ENCODE measurements at regions not wholly inside any gene's neighbourhood (a gene's known extent, or its start where the extent isn't known, plus 50 kb on each side); places are given as distances from the start of the nearest gene placed in this dataset.
A peak's percentile ranks its signal among the peaks of the same experiment; 100 is the strongest.

- WGBS, result 82% methylated on average over 2 of the region's 2 CpGs
- intact Hi-C loops (cut with DNase I), result no loop called here
These were observed 584.9 kb upstream of the PBX1 start for GRCh38 chr1:163974120-163974519.

GRCh38 chr1:163980394-163980793 lies 578.6 kb upstream of the PBX1 start:
- 42% methylated on average over 1 of the region's 1 CpG for WGBS
- no peak overlapping the region for H3K27ac ChIP-seq
- H3K27me3 ChIP-seq (replicated peaks; ENCODE audit: insufficient read depth), result no peaks in the 10 kb centered on the region
- no peak overlapping the region for H3K4me3 ChIP-seq
- TF ChIP-seq POLR2A (IDR thresholded peaks at IDR 0.05) (no peak), POLR2AphosphoS5 (IDR thresholded peaks at IDR 0.05) (no peak), CTCF (IDR thresholded peaks at IDR 0.05) (no peak)
- no peak for DNase-seq (ENCODE audit: low spot score)
- H3K4me1 ChIP-seq (replicated peaks), result no peaks in the 10 kb centered on the region
- intact Hi-C loops (cut with DNase I), result no loop called here
- no peaks in the 10 kb centered on the region for H3K9me3 ChIP-seq
- H3K36me3 ChIP-seq, result no peaks in the 10 kb centered on the region

More at GRCh38 chr1:163974120-163974519, 584.9 kb upstream of the PBX1 start:
- Histone ChIP-seq H3K36me3 (no peaks in the 10 kb centered on the region), H3K4me3 (no peak overlapping the region), H3K9me3 (no peaks in the 10 kb centered on the region), H3K27ac (no peak overlapping the region), H3K4me1 (replicated peaks) (no peaks in the 10 kb centered on the region), H3K27me3 (replicated peaks; ENCODE audit: insufficient read depth) (no peaks in the 10 kb centered on the region)
- TF ChIP-seq CTCF (IDR thresholded peaks at IDR 0.05) (no peak), POLR2AphosphoS5 (IDR thresholded peaks at IDR 0.05) (no peak), POLR2A (IDR thresholded peaks at IDR 0.05) (no peak)
- DNase-seq (ENCODE audit: low spot score), result no peak

GRCh38 chr1:163981500-163982030 lies 577.4 kb upstream of the PBX1 start:
- Histone ChIP-seq H3K27ac (no peak overlapping the region), H3K4me3 (no peak overlapping the region), H3K36me3 (no peaks in the 10 kb centered on the region), H3K9me3 (no peaks in the 10 kb centered on the region), H3K27me3 (replicated peaks; ENCODE audit: insufficient read depth) (no peaks in the 10 kb centered on the region), H3K4me1 (replicated peaks) (no peaks in the 10 kb centered on the region)
- 53% methylated on average over 2 of the region's 2 CpGs for WGBS
- no peak for DNase-seq (ENCODE audit: low spot score)
- no peak for TF ChIP-seq POLR2AphosphoS5 (IDR thresholded peaks at IDR 0.05)
- TF ChIP-seq POLR2A (IDR thresholded peaks at IDR 0.05), result no peak
- no peak for TF ChIP-seq CTCF (IDR thresholded peaks at IDR 0.05)
- intact Hi-C loops (cut with DNase I), result no loop called here

DNA sequence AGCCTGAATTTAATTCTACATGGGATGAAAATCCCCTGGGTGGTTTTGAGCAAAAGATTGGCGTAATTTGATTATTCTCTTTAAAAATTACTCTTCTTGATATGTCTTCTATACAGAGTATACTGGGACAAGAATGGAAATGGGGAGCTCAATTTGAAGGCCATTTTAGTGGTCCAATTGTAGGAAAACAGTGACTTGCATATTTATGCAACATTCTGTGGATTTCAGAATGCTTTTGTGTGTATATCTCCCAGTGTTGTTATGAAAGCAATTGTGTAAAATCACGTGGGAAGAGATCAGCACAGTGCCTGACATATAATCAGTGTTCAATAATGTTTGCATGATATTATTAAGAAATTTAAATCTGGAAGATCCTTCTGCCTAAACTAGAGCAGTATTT lies 575.9 kb upstream of the PBX1 start:
- intact Hi-C loops (cut with DNase I), result no loop called here
- no peak for TF ChIP-seq POLR2AphosphoS5 (IDR thresholded peaks at IDR 0.05)
- TF ChIP-seq CTCF (IDR thresholded peaks at IDR 0.05), result no peak
- no peak for TF ChIP-seq POLR2A (IDR thresholded peaks at IDR 0.05)
- DNase-seq (ENCODE audit: low spot score), result no peak
- H3K9me3 ChIP-seq, result no peaks in the 10 kb centered on the region
- no peak overlapping the region for H3K27ac ChIP-seq
- no peaks in the 10 kb centered on the region for H3K27me3 ChIP-seq (replicated peaks; ENCODE audit: insufficient read depth)
- no peak overlapping the region for H3K4me3 ChIP-seq
- WGBS, result 87% methylated on average over 2 of the region's 2 CpGs
- H3K4me1 ChIP-seq (replicated peaks), result no peaks in the 10 kb centered on the region
- no peaks in the 10 kb centered on the region for H3K36me3 ChIP-seq

DNA sequence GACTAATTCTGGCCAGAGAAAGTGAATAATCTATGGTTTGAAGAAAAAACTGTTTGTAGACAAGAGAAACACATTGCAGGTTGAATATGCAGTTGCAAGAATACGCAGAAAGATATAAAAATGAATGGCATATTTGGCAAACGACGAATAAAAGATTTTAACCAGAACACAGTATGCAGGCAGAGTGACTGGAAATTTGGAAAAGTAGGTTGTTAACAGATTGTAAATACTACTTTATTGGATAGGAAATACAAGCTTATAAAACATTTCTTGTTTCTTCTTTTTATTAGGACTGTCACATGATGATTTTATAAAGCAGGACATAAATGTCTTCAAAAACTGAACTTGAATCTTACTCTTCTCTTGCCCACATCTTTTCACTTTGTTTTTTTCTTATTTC lies 573.3 kb upstream of the PBX1 start:
- no peak for DNase-seq (ENCODE audit: low spot score)
- no peak overlapping the region for H3K27ac ChIP-seq
- no peaks in the 10 kb centered on the region for H3K4me1 ChIP-seq (replicated peaks)
- no peaks in the 10 kb centered on the region for H3K27me3 ChIP-seq (replicated peaks; ENCODE audit: insufficient read depth)
- WGBS, result 17% methylated on average over 3 of the region's 3 CpGs
- no peak overlapping the region for H3K4me3 ChIP-seq
- no peaks in the 10 kb centered on the region for H3K36me3 ChIP-seq
- H3K9me3 ChIP-seq, result no peaks in the 10 kb centered on the region
- intact Hi-C loops (cut with DNase I), result no loop called here
- TF ChIP-seq POLR2AphosphoS5 (IDR thresholded peaks at IDR 0.05) (peak; percentile 46), POLR2A (IDR thresholded peaks at IDR 0.05) (no peak)

All from prostate gland (tissue), 2 donors.